OCI-M2 (cell line): ENCODE measurements at regions not wholly inside any gene's neighbourhood (a gene's known extent, or its start where the extent isn't known, plus 50 kb on each side); places are given as distances from the start of the nearest gene placed in this dataset.

Experiments used
- DNase-seq: peaks from one replicate; lab custom pipeline; 2025; ENCODE audit not compliant: unreplicated experiment; lab: John Stamatoyannopoulos, UW

DNA sequence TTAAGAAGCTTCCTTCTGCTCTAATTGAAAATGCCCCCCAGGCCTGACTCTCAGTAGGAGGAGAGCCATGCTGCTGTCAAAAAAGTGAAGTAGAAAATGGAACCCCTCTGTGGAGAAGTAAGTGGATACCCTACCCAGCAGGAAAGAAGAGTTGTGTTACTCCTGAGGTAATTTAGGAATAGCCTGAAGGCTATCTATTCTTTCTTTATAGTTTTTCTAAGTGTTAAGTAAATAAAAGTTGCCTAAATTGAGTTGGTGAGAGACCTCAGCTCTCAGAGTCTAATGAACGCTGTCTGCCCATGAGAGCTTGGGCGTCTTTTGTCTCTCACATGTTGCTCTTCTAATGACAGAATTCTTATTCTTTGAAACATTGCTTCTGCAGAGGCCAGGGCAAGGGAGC is 116.2 kb downstream of the NSUN3 start:
- no peak for DNase-seq

DNA sequence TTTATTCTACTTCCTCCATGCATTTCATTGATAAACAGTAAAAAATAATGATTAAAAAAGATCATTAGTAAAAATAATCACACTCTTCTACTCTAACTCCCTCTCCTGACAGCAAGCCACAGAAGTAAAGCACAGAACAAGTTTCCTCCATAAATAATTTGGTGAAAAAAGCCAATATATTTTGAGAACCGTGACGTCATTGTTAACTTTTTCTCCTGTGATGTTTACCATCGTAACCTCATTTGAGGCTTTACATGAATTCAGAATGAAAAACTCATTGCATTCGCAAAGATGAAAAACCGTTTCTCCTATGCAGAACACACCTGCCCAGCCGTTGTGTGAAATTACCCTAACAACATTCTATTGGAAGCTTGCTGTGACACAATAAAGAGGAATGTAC is 120.7 kb downstream of the NSUN3 start:
- no peak for DNase-seq

DNA sequence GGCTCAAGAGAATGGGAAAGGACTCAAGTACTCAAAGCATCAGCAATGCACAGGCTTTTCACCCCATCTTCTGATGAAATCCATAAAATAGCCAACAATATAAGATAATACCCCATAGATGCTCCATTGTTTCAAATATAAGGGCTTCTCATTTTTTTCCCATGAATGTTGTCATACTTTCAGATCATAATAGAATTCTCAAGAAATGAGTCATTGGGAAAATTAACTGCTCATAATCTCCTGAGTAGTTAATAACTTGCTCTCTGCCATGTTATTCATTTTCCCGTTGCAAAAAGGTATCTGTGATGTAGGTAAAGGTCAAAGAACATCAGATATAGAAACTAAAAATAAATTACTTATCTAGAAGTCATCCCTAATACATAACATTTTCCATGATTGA is 121.9 kb downstream of the NSUN3 start:
- no peak for DNase-seq

DNA sequence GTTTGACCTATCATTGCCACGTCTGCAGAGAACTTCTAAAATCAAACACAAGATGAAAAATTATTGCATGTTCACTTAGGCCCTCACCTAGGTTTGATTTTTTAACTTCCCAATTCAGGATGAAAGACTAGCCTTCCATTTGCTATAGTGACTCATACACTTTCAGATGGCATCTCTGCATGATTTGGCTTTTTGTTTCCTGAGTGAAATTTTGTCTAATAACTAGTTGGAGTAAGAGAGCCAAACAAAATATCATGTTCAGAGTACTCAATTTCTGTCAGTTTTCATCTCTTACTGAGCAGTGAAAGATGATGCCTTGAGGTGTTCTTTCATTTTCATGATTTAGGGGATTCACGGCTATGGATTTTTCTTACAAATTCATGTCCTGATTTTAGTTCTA is 122.9 kb downstream of the NSUN3 start:
- DNase-seq, result no peak

DNA sequence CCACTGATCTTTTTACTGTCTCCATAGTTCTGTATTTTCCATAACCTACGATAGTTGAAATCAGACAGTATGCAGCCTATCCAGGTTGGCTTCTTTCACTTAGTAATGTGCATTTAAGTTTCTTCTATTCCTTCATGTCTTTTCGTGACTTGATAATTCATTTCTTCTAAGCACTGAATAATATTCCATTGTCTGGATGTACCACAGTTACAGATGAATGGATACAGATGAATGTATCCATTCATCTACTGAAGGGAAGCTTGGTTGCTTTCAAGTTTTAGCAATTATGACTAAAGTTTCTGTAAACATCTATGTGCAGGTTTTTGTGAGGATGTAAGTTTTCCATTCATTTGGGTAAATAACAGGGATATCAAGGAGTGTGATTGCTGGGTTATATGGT is 124.8 kb downstream of the NSUN3 start:
- DNase-seq, result no peak

DNA sequence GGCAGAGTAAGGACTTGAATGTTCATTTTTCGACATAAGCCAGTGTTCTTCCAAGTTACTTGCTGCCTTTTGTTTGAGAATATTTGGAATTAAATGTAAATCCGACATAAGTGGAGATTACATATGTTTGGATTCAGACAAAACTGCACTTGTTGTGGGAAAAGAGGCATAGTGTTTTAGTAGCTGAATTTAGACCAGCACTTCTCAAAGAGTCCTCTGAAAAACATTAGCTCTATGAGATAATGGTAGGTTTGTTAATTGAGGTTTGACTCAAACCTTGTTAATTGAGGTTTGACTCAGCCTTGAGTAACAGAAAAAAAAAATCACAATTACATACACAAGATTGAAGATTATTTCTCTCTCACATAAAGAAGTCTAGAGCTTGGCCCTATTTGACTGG is 132.5 kb downstream of the NSUN3 start:
- DNase-seq, result no peak

DNA sequence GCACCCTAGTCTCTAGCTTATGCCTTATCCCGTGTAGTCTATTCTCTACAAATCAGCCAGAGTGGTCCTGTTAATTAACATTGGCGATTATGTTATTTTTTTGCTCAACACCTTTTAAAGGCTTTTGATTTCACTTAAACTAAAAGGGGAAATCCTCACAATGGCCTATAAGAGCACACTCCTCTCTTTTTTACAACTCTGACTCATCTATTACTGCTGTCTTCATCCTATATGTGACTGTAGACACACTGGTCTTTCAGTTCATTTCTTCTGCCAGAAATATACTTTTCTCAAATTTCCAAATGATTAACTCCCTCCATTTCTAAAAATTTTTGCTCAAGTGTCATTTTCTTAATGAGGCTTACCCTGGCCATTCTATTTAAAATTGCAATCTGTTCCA is 143.4 kb downstream of the NSUN3 start:
- no peak for DNase-seq

DNA sequence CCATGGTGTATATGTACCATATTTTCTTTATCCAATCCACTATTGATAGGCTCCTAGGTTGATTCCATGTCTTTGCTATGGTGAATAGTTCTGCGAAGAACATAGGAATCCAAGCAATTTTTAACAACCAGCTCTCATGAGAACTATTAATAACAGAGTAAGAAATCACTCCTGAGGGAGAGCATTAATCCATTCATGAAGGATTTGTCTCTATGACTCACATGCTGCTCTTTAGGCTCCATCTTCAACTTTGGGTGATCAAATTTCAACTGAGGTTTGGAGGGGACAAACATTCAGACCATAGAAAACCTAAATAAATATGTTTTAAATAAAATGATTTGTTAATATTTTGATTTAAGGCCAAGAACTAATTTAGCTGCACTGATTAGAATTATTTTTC is 147.4 kb downstream of the NSUN3 start:
- no peak for DNase-seq

DNA sequence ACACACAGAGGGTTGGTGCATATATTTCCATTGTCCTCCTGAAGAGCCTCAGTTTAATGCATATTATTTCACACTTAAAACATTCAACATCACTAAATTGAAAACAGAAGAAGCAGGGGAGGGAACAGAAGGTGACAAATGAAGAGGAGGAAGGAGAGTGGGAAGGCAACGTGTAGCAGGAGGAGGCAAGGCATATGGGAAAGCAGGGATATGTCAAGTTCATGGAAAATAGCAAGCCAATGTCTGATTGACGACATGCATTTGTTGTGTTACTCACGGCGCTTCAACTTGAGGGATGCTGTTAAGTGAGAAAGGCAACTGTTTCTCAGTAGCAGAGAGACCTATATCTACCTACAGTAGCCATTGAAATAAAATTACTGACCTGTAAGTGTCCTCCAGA is 154.5 kb downstream of the NSUN3 start:
- DNase-seq, result no peak

DNA sequence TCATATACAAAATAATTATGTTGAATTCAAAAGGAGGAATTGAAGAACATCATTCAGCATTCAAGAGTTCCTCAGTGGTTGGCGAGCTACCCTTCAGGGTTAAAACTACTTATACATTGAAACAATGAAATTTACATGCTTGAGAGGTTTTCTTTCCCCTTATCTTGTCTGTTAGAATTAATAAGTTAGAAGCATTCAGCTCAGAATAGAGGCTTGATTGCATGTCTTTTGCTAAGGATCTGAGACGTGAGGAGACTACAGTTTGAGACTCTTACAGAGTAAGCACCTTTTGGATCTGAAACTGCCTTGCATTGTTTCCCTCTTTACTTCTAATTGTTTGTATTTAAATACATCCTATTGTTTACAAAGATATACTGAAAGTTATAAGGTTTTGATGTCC is 157.6 kb downstream of the NSUN3 start:
- DNase-seq, result no peak

DNA sequence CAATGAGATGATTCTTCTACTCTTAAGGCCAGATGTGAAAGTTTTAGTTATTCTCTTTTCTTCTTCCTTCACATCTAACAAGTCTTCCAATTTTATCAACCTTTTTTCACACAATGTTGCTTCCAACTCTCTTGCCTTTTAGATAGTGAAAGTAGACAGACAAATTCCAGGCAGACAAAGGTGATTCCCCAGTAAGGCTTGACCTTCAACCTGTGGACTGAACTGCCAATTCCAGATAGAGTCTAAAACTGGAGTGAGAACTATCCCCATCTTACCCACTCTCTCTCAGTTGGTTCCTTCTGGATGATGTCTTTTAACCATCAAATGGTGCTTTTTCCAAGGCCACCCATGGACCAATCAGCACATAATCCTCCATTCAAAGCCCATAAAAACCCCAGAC is 159.0 kb downstream of the NSUN3 start:
- no peak for DNase-seq

DNA sequence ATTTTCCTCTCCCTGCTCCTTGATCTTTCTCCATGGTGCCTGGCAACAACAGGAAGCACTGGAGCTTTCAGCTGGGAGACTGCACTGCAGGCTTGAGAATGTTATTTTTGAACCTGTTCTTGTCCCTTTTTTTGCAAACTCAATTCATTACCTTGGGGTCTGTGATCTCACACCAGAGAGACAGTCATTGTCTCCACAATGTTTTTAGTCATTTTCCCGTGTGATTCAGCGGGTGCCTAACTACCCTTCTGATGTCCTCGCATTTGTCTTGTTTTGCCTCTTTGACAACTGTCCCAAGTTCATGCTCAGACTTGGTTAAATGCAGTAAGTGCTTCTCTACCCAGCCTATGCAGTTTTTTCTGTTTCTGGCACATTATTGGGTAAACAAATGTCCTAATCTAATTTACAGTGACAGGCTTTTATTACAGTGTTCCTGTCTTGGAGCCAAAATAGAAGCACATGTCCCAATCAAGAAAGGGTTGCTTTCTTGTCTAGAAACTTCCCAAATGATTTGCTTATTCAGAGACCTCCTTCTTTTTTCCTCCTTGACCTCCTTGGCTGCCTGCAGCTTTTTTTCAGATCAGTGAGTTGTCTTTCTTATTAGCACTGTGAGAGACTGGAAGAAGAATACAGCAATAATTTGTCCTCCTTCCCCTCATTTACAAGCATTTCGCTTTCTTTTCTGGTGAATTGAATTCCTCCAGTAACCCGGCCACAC is 162.4 kb downstream of the NSUN3 start:
- DNase-seq, result no peak

DNA sequence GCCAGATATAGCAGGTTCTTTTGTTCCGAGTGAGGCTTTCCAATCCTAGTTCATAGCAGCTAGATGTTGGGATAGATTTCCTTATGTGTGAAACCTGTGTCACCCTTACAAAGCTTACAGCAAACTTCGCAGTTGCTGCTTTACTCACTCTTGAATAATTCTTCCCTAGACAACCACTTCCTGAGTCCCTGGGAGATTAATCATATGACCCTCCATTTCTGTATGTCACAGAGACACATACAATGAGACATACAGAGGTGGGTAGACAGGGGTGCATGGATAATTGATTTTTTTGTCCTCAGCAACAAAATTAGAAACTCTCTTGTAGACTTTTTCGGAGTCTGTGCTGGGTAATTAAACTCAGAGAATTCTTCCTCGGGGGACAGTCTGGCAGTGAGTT is 163.2 kb downstream of the NSUN3 start:
- DNase-seq, result no peak

DNA sequence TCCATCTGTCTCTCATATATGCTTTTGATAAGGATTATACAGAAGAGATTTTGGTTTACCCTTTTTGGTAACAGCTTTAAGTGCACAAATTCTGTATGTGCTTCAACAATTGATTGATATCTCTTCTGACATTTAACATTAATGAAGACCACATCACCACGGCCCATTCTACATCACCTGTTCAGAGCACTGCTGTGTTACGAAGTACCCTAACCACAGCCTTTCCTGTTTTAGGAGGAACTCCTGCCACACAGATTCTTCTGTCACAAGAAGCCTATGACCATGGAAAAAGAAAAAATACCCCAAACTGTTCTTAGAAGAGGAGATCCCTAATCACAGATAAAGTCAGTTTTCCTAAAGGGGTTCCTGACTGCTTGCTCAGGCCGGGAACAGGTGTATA is 170.1 kb downstream of the NSUN3 start:
- no peak for DNase-seq

DNA sequence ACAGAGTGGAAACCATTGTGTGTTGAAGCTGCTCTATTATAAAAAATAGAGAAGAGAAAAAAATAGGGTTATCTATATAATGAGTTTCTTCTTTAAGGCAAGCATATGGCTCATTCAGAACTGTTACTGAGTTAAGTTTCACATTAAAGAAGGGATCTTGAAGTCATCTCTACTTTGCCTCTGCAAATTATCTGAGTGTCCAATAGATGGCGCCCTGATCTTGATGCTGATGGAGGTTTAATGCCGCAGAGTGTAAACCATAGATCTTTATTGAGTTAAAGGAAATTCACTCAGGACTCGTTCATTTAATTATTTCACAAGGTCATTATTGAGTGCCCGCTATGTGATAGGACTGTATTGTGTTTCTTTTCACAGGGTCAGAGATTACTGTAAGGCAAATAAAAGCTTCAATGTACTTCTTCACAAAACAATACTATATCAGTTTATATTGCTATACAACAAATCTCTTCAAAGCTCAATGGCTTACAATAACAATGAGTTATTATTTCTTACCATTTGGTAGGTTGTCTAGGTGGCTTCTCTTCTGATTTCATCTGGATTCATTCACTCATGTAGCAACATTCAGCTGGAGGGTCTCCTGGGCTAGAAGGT is 171.4 kb downstream of the NSUN3 start:
- no peak for DNase-seq

DNA sequence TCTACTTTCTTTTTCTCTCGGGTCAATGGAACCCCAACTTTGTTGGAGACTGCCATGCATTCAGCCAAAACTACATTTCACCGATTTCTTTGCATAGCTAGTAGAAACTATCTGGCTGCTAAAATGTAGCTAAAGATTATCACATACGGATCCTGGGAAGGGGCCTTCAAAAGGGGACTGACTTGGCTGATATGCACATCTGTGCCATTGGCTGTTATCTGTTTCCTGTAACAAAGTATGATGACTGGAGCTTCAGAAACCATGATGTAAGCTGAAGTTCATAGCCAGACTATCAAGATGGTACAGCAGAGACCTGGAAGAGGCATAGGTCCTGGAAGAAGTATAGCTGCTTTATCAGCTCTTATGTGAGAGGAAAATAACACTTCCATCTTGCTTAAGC is 179.1 kb downstream of the NSUN3 start:
- DNase-seq, result no peak

DNA sequence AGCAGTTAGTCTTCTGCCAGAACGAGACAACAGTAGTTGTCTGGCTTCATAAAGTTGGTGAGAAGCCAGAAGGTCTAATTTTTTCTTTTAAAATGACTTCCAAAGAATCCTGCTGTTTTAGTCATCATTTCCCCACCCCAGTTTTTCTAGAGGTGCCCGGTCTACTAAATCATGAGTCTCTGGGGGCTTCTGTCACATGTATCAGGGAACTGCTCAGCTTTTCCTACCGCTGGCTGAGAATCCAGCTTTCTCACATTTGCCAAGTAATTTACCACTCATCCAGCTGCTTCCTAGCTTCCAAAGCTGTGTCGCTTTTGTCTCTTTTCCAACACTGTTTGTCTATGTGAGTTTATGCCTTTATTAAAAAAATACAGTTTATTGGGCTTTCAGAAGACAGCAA is 183.3 kb downstream of the NSUN3 start:
- no peak for DNase-seq

DNA sequence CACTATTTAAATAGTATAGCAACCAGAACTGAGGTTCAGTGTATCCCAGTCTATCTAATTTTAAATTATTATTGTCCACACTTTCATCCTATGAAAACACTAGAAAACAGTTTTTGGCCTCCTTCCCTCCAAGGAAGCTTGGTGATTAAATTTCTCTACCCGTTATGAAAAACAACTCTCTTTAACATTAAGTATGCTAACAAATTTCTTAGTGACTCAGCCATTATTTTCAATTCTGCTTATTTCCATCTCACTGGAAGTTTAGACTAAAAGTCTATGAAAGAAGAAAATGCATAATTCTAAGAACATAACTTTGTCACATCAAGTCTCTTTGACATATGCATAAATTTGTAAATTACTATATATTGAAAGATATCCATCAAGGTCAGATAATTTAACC is 185.2 kb downstream of the NSUN3 start:
- no peak for DNase-seq

DNA sequence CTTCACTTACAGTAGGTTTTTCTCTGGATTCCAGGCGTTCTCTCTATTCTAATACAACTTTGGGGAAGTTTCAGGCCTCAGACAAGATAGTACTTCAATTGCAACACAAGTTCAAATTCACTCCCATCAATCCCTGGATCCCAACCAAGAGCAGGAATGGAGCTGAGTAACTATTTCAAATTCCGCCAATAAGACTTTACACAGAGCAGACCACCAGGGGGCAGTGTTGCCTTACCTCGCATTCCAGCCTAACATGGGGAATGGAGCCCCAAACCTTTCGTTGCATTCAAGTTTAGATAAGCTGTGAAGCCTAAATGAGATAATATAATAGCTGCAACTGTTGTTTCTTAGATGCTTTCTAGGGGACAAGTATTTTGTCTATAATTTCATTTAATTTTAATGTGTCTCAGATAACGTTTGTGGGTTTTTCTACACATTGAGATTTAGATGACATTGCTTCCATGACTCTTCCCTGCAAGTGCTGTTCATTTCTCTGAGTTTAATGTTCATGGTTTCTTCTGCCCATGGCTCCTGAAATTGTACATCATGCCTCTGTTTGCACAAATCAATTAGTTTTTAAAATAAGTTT is 186.7 kb downstream of the NSUN3 start:
- DNase-seq, result no peak

DNA sequence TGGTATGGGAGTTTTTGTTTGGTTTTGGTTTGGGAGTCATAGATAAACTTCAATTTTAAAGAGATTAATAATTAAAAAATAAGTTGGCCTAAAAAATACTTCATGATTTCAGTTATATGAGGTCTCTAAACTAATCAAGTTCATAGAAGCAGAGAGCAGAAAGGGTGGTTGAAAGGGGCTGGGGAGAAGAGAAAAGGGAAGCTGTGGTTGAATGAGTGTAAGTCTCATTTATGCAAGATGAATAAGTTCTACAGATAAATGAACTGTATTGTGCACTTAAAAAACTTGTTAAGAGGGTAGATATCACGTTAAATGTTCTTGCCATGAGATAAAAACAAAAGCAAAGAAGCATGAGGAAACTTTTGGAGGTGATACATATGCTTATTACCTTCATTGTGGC is 188.7 kb downstream of the NSUN3 start:
- DNase-seq, result no peak

DNA sequence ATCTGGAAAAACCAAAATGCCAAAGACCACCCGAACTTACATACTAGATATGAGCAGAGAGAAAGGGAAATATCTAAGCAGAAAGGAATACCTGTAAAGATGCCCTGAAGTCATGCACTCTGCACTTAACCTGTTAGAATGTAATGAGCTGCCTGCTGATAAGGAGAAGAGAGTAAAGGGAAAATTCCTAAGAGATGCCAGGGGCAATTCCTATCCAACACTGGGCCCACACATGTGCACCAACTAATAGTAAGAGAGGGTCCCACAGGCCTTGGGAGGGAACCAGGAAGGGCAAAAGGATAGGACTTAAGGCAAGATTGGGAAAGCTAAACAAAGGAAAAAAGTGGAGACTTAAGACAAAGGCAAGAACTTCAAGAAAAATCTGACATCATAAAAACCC is 189.5 kb downstream of the NSUN3 start:
- no peak for DNase-seq

DNA sequence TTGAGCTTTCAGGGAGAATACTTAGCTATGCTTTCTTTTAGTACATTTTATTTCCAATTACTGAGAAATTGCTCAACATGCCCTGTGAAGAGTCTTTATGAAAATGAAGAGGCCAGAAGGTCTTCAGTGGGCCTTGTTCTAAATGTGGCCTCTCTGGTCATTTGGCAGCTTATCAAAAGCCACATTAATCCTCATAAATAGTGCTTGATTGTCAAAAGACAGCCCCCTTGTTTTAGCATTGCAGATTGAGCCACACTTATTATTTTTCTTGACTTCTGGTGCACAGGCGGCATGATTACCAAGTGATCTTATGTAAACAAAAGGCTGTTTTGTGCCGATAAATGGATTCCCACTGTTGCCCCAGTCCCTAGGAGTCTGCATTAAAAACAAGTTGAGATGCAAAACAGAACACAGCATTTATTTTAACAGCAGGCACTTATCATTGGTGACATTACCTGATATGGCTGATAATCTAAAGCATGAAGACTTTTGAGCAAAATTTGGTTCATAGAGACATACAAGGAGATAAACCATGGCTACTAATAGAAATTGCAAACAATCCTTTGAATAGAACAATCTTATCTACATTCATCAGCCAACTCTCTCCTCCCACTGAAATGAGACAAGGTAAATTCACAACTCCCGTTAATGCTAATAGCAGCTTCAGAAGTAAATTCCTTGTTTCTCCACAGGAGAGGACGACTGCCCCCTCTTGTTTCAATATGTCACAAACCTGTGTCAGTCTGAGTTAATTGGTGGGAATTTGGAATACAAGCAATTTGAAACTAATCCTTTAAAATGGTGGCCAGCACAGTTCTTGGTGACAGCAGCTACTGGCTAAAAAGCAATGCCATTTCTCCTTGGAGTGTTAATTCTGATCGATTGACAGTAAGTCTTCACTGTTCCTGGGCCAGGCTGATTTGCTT is 194.3 kb downstream of the NSUN3 start:
- no peak for DNase-seq
